HEK293 (cell line): ENCODE measurements at regions not wholly inside any gene's neighbourhood (a gene's known extent, or its start where the extent isn't known, plus 50 kb on each side); places are given as distances from the start of the nearest gene placed in this dataset.

ENCODE experiments used
- CTCF ChIA-PET: fragments of 350-600 bp; formaldehyde crosslinking; extraction: SDS; loops from one replicate; lab custom pipeline; 2021; ENCODE audit warnings: antibody characterized with exemption; lab: Yijun Ruan, JAX
- POLR2A ChIA-PET: fragments of 300-600 bp; formaldehyde crosslinking; extraction: SDS; loops from one replicate; lab custom pipeline; 2020; ENCODE audit warnings: antibody characterized with exemption, inconsistent platforms; lab: Yijun Ruan, JAX
- H3K27ac ChIP-seq: fragments of 200-500 bp; sonication (Bioruptor generic); 2 replicates; pipeline ENCODE4 v1.5.1; 2014; ENCODE audit warnings: low read depth, low read length, control low read depth, inconsistent platforms; ENCODE audit errors: extremely low read depth
- H3K36me3 ChIP-seq, 2 experiments: fragments of 200-500 bp in 1 of 2; sonication (Bioruptor generic) in 1 of 2; 1 replicate in 1 of 2; 2 replicates in 1 of 2; pipeline ENCODE4 v1.5.1; 2014 to 2017; ENCODE audit warnings: inconsistent platforms in 2 of 2, low read length in 2 of 2; ENCODE audit not compliant: control insufficient read depth in 2 of 2, insufficient read depth in 1 of 2
- H3K4me1 ChIP-seq: fragments of 200-500 bp; sonication (Bioruptor generic); 2 replicates; pipeline ENCODE4 v1.5.1; 2014; ENCODE audit warnings: mild to moderate bottlenecking, low read length, inconsistent platforms; ENCODE audit not compliant: control insufficient read depth, insufficient read depth
- H3K4me3 ChIP-seq: 2 replicates; pipeline ENCODE4 v1.5.1; 2011; ENCODE audit warnings: low read depth, mild to moderate bottlenecking, control low read depth, low read length, moderate library complexity
- H3K9me3 ChIP-seq: fragments of 200-500 bp; sonication (Bioruptor generic); 2 replicates; pipeline ENCODE4 v1.5.1; 2014; ENCODE audit warnings: low read depth, low read length, inconsistent platforms; ENCODE audit not compliant: control insufficient read depth, insufficient read depth
- BCL11A ChIP-seq: fragments of 450-650 bp; formaldehyde crosslinking; IDR thresholded peaks from 2 replicates; pipeline ENCODE4 v1.5.1; 2016; ENCODE audit warnings: low read depth, missing biosample characterization, missing genetic modification characterization
- GLI2 ChIP-seq: fragments of 450-650 bp; formaldehyde crosslinking; IDR thresholded peaks from 2 replicates; pipeline ENCODE4; 2017; ENCODE audit warnings: missing biosample characterization, missing genetic modification characterization, low read depth, borderline replicate concordance
- GLI4 ChIP-seq: fragments of 450-650 bp; formaldehyde crosslinking; IDR thresholded peaks from 2 replicates; pipeline ENCODE4 v1.5.1; 2016; ENCODE audit warnings: missing biosample characterization, missing genetic modification characterization
- HOXC10 ChIP-seq: sonication (generic); formaldehyde crosslinking; IDR thresholded peaks from 2 replicates; pipeline ENCODE4 v1.8.1; 2023; ENCODE audit warnings: mild to moderate bottlenecking, missing genetic modification reagents
- PRDM4 ChIP-seq: fragments of 450-650 bp; formaldehyde crosslinking; IDR thresholded peaks from 2 replicates; pipeline ENCODE4 v1.5.1; 2017; ENCODE audit warnings: missing biosample characterization, missing genetic modification characterization
- SETDB1 ChIP-seq: IDR thresholded peaks from one replicate; pipeline ENCODE4 v1.6.1; 2017; ENCODE audit warnings: mild to moderate bottlenecking, low read length, moderate library complexity, mixed read lengths; ENCODE audit not compliant: insufficient read length
- ZBTB17 ChIP-seq: fragments of 450-650 bp; formaldehyde crosslinking; IDR thresholded peaks from 2 replicates; pipeline ENCODE4 v1.5.1; 2016; ENCODE audit warnings: missing biosample characterization, missing genetic modification characterization
- ZNF148 ChIP-seq: fragments of 450-650 bp; formaldehyde crosslinking; IDR thresholded peaks from 2 replicates; pipeline ENCODE4 v1.5.0; 2017; ENCODE audit warnings: missing biosample characterization, missing genetic modification characterization, borderline replicate concordance
- ZNF155 ChIP-seq: fragments of 450-650 bp; formaldehyde crosslinking; IDR thresholded peaks from 2 replicates; pipeline ENCODE4 v1.5.1; 2016; ENCODE audit warnings: missing biosample characterization, missing genetic modification characterization
- ZNF202 ChIP-seq: fragments of 450-650 bp; formaldehyde crosslinking; IDR thresholded peaks from 2 replicates; pipeline ENCODE4 v1.5.1; 2016; ENCODE audit warnings: missing biosample characterization, missing genetic modification characterization, borderline replicate concordance
- ZNF266 ChIP-seq: fragments of 450-650 bp; formaldehyde crosslinking; IDR thresholded peaks from 2 replicates; pipeline ENCODE4 v1.5.1; 2016; ENCODE audit warnings: missing biosample characterization, missing genetic modification characterization, low read depth
- ZNF280C ChIP-seq: fragments of 450-650 bp; formaldehyde crosslinking; IDR thresholded peaks from 2 replicates; pipeline ENCODE4 v1.5.1; 2016; ENCODE audit warnings: missing biosample characterization, missing genetic modification characterization
- ZNF518A ChIP-seq: fragments of 450-650 bp; formaldehyde crosslinking; conservative IDR thresholded peaks from 2 replicates; pipeline ENCODE4 v1.5.1; 2016; ENCODE audit warnings: low read depth, missing biosample characterization, missing genetic modification characterization
- ZNF544 ChIP-seq: fragments of 450-650 bp; formaldehyde crosslinking; IDR thresholded peaks from 2 replicates; pipeline ENCODE4 v1.5.0; 2017; ENCODE audit warnings: missing biosample characterization, missing genetic modification characterization
- ZNF585B ChIP-seq: fragments of 450-650 bp; formaldehyde crosslinking; IDR thresholded peaks from 2 replicates; pipeline ENCODE4 v1.5.1; 2016; ENCODE audit warnings: missing biosample characterization, missing genetic modification characterization
- ZNF621 ChIP-seq: fragments of 450-650 bp; formaldehyde crosslinking; IDR thresholded peaks from 2 replicates; pipeline ENCODE4 v1.5.1; 2017; ENCODE audit warnings: missing biosample characterization, missing genetic modification characterization
- ZNF629 ChIP-seq: fragments of 450-650 bp; formaldehyde crosslinking; IDR thresholded peaks from 2 replicates; pipeline ENCODE4 v1.5.1; 2017; ENCODE audit warnings: missing biosample characterization, missing genetic modification characterization
- ZNF768 ChIP-seq: fragments of 450-650 bp; formaldehyde crosslinking; IDR thresholded peaks from 2 replicates; pipeline ENCODE4 v1.5.1; 2018; ENCODE audit warnings: missing biosample characterization, mild to moderate bottlenecking, missing genetic modification characterization
- ZNF843 ChIP-seq: fragments of 450-650 bp; formaldehyde crosslinking; IDR thresholded peaks from 2 replicates; pipeline ENCODE4 v1.5.1; 2016; ENCODE audit warnings: missing biosample characterization, missing genetic modification characterization

DNA sequence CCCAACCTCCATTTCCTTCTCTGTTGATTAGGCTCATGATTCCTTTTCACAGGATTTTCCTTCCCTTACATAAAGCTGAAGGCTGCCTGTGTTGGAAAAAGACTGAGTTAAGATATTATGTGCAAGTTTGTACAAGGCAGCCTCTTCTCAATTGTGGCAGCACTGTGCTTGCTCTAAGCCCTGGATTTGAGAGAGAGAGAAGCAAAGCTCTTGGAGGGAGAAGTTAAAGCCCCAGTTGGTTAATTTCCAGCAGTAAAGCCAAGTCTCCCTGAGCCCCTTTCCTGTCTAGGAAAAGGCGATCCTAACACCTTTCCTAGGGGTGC lies 128.3 kb upstream of the SESN3 start:
- CTCF ChIA-PET: interaction anchor here (1.6 kb wide), 1 partner anchor 346 kb away, joined by 5 read pairs; no protein-coding TSS in a partner anchor
- Histone ChIP-seq H3K27ac (no peak overlapping the region), H3K9me3 (no peaks in the 10 kb centered on the region), H3K4me3 (no peak overlapping the region), H3K4me1 (no peaks in the 10 kb centered on the region; the same call in 1 of the 2 replicates), H3K36me3 (no peaks in the 10 kb centered on the region)
- TF ChIP-seq ZNF155 (tag by site-specific recombination) (no peak), GLI2 (tag by site-specific recombination) (no peak), PRDM4 (tag by site-specific recombination) (no peak), ZNF843 (tag by site-specific recombination) (no peak), ZNF585B (tag by site-specific recombination) (no peak), SETDB1 (no peak), ZNF266 (tag by site-specific recombination) (no peak), ZNF621 (tag by site-specific recombination) (no peak)
- POLR2A ChIA-PET: no interaction called here

DNA sequence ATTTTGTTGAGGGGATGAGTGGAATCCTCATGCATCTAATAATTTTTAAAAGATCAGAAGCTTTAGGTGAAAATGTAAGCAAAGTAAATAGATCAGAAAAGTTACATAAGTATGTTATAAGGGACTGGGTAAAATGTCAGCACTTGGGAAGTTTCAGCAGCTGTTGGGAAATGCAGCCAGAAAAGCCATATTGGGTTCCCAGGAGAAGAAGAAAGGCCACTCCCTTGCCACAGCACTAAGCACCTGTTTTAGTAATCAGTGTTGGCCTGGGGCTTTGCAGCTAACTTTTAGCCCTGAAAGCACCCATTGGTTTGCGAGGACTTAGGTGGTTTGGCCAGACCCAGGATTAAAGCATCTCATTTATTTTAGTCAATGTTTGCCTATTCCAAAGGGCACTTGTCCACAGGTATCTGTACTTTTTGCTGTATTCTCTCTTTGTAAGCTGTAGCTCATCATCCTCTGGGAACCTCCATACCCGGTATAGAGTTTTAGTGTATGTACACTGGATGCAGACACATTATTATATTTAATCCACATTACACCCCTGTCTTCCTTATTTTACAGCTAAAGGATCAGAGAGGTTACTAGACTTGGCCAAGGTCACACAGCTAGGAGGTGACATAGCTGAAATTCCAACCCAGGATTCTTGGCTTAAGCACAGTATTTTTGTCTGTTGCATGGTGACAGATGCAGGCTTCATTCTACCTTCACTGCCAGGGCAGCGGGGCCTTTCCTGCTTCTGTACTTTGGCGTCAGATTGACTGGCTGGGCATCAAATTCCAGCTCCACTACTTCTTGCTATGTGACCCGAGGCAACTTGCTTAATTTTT lies 127.7 kb upstream of the SESN3 start:
- Histone ChIP-seq H3K27ac (no peak overlapping the region), H3K4me3 (no peak overlapping the region), H3K36me3 (no peaks in the 10 kb centered on the region), H3K4me1 (no peaks in the 10 kb centered on the region), H3K9me3 (no peaks in the 10 kb centered on the region)
- POLR2A ChIA-PET: no interaction called here
- TF ChIP-seq ZNF518A (tag by site-specific recombination): no peak
- peak; percentile 57; the same call in 1 of the 2 replicates for TF ChIP-seq ZNF768
- no peak for TF ChIP-seq ZNF202 (tag by site-specific recombination)
- CTCF ChIA-PET: interaction anchor here (1.6 kb wide), 1 partner anchor 346 kb away, joined by 5 read pairs; no protein-coding TSS in a partner anchor

DNA sequence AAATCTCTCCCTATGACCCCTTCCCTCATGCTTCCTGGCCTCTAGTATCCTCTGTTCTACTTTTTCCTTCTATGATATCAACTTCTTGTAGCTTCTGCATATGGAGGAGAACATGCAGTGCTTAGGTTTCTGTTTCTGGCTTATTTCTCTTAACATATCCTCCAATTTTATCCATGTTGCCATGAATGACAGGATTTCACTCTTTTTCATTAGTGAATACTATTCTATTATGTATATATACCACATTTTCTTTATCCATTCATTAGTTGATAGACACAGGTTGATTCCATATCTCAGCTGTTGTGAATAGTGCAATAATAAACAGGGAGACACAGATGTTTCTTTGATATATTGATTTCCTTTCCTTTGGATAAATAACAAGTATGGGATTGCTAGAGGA lies 123.3 kb upstream of the SESN3 start:
- H3K4me1 ChIP-seq: no peaks in the 10 kb centered on the region
- ChIA-PET POLR2A (no interaction called here), CTCF (interaction anchor here (0.6 kb wide), 1 partner anchor 200 kb away, joined by 3 read pairs; no protein-coding TSS in a partner anchor)
- H3K36me3 ChIP-seq: no peaks in the 10 kb centered on the region
- H3K4me3 ChIP-seq: no peak overlapping the region
- no peak overlapping the region for H3K27ac ChIP-seq
- H3K9me3 ChIP-seq: no peaks in the 10 kb centered on the region
- TF ChIP-seq HOXC10 (CRISPR knock-in tag): no peak
- TF ChIP-seq ZNF544 (tag by site-specific recombination): no peak
- TF ChIP-seq ZNF280C (tag by site-specific recombination): no peak
- TF ChIP-seq ZNF148: no peak
- TF ChIP-seq BCL11A (tag by site-specific recombination): no peak
- TF ChIP-seq ZBTB17 (tag by site-specific recombination): no peak
- no peak for TF ChIP-seq ZNF629 (tag by site-specific recombination)
- no peak for TF ChIP-seq GLI4
